ENCODE measurements at regions not wholly inside any gene's neighbourhood (a gene's known extent, or its start where the extent isn't known, plus 50 kb on each side); places are given as distances from the start of the nearest gene placed in this dataset.

DNA sequence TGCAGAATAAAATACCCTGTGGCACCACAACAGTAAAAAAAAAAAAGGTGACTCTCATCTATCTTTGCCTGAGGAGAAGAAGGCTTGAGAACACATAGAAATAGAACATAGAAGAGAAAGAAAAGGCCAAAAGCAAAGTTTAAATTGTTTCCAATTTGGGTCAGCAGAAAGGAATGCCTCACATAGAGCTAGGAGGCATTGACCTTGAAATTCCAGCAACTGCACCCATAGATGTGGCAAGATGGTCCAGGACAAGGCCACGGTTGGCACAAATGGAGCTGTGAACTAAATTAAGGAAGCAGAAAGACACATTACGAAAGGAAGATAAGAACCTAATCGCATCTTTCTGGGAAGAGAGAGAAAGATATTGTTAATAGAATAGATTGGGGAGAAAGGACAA is 588.3 kb downstream of the LMO4 start:
- DNase-seq (ENCODE audit: low read depth in 2 of 2): no peak

DNA sequence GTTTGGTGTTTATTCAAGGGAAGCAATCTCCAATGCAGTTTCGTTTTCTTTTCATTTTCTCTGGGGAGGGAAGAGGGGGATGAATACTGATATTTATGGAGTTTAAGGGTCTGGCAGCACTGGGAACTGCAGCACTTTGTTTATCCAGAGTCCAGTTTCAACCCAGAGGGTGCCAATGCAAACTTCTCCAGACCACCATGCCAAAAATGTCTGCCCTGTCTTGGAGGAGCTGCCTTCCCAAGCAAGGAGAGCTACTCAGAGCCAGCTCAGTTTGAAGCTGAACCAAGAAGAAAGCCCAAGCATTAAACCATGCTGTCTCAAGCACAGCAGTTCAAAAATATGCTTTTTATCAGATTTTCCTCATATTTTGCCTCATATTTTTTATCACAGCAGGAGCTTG is 589.7 kb downstream of the LMO4 start:
- no peak for DNase-seq (ENCODE audit: low read depth in 2 of 2)

DNA sequence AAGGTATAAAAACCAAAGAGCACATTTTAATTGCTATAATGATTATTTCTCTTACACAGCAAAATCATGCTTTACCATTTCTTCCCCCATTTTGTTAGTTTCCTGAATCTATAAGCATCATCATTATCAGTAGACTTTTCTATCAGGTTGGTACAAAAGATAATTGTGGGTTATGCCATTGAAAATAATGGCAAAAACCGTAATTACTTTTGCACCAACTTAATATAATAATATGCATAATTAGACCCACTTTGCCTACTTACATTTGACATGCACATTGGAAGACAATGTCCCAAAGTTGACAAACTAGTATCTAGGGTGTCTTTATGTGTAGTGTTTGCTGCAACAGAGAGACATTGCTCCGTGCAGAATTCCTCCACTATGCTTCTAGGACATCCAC is 594.2 kb downstream of the LMO4 start:
- DNase-seq (ENCODE audit: low read depth in 2 of 2): no peak

DNA sequence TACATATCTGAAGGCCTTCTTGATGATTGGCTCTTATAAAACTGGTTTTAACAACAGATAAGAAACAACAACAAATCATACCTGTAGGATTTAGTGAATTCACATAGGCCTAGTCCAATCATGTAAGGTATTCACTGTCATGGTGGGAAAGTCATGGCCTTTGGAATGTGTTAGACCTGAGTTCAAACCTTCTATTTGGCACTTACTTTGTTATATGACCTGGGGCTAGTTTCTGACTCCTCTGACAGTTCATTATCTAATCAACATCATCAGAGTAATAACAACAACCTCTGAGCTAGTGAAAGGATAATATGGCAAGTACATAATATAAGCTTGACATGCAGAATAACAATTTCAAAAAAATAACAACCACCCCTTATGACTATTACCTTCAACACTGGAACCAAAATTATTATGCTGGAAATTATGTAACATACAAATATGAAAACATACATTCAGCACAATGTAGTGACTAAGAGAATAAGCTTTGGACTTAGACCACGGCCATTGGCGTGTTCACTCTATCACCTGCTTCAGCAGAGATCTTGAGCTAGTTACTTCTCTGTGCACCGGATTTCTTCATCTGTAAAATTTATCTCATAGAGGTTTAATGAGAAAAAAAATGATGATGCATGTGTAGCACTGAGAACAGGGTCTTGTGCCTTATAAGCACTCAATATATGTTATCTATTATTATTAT is 597.6 kb downstream of the LMO4 start:
- DNase-seq (ENCODE audit: low read depth in 2 of 2): no peak

DNA sequence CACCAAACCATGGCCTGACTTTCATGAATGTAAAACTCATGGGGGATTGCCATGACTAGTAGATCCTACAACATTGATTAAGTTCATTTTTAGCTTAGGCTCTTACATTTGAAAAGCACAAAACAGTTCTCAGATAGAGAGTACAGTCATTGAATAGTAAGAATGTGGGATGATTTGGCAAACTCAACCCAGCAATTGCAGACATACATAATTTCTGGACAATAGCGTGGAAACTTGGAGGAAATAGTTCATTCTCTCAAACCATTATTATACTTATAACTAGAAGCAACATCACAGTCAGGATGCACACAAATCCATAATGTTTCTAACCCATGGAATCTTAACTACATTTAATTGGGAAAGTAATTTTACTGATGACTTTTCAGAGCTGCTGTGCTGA is 598.2 kb downstream of the LMO4 start:
- DNase-seq (ENCODE audit: low read depth in 2 of 2): no peak

DNA sequence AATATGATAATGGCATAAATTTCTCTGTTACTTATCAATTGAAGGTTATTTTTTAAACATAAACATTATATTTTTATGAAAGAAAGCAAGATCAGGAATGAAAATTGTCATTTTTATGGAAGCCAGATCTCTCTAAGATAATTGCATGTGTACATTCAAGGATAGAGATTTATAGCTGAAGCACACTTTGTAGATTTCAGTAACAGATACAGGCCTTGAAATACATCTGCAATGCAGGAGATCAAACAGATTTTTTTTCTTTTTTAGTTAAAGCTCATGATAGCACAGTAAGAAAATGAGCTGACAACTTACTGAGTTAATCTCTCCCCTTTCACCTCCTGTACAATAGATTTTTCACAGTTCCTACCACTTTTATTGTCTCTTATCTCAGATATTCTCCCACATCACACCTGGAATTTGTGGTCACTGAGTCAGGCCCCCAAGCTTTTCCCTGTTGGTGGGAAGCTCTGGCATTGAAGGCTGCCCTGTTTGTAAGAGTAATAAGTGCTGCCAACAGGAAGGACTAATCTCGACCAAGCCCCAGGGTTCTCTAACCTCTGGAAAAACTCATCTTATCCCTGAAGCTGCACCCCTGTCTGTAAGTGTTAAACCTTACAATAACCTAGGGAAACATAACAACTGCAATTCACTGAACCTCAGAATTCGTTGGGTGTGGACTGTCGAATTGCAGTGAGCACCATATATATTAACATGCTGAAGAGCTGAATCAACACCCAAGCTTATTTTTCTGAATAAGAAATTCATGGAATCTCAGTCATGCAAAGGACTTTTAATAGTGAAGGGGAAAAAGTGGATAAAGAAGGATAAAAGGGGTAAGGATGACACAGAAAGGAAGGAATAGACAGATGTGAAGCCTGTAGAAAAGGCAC is 599.0 kb downstream of the LMO4 start:
- no peak for DNase-seq (ENCODE audit: low read depth in 2 of 2)

DNA sequence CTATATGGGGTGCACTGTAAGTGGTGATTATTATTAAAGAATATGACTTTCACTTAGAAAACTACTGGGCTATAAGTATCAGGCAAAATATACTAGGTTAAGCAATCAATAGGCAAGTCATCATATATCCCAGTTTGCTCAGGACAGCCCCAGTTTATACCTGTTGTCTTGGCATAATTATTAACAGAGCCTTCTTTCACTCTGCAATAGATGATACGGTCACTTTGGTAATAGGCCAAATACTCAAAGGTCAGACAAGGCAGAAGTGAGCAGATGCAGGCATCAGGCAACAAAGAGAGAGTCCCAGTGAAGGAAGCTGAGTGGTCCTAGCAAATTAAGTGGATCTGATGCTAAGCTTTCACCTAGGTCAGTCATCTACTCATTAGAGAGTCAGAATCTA is 599.9 kb downstream of the LMO4 start:
- DNase-seq (ENCODE audit: low read depth in 2 of 2): no peak

DNA sequence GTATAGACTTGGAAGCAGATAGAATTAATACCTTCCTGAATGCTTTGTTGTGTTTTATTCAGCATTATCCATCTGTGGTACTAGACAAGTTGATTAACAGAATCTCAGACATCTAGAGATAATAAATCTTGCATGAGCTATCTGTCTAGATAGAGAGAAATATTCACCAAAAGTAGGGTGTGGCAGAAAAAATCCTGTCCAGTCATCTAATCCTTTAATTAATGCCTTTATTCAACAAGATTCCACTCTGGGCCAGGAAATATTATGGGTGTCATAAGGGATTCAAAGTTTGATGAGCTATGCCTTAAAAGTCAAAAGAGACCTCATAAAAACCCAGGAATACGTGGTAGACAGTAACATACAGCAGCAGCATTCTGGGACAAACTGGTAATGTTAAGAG is 601.2 kb downstream of the LMO4 start:
- no peak for DNase-seq (ENCODE audit: low read depth in 2 of 2)

DNA sequence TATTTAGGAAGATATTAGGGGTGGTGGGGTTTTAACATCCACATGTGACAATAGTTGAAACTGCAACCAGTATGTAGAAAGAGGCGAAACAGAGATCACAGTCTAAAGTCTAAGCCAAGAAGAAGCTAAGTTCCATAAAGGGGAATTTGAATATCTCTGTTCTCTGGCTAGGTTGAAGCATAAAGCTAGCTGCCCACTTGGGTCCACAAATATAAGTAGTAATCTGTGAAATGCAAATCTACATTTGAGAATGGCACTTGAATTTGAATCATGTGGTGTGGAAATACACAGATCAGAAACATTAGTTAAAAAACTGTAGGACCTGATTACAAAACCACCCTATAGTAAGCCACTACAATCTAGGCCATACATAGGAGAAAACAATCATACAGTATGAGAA is 602.1 kb downstream of the LMO4 start:
- DNase-seq (ENCODE audit: low read depth in 2 of 2): no peak

DNA sequence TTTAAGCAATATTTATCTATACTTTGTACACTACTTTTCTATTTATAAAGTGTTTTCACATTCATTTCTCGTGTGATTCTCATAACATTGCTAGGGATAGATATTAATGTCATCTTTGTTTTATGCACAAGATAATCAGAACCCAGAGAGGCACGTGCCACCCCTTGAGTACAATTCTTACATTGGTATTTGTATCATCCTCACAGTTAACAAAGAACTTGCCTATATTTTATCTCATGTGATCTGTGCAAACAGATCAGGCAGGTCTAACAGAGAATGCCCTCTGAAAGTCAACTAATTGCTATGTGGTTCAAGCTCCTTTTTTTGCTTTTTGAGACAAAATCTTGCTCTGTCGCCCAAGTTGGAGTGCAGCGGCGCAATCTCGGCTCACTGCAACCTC is 604.5 kb downstream of the LMO4 start:
- DNase-seq (ENCODE audit: low read depth in 2 of 2): no peak

DNA sequence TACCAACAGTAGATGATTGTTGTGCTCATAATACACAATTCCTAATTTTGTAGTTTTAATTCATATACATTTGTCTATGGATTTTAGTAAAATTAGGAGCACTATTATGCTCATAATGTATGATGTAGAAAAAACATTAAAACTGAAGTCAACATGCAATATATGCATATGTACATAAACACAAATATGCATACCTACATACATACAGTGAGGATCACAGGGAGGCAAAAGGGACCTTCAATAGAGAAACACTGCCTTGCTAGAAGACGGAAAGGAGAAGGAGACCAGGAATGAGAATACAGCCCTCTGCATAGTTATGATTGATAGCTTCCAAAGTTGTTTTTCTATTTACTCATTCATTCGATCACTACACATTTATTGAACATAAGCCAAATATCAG is 606.5 kb downstream of the LMO4 start:
- no peak for DNase-seq (ENCODE audit: low read depth in 2 of 2)

DNA sequence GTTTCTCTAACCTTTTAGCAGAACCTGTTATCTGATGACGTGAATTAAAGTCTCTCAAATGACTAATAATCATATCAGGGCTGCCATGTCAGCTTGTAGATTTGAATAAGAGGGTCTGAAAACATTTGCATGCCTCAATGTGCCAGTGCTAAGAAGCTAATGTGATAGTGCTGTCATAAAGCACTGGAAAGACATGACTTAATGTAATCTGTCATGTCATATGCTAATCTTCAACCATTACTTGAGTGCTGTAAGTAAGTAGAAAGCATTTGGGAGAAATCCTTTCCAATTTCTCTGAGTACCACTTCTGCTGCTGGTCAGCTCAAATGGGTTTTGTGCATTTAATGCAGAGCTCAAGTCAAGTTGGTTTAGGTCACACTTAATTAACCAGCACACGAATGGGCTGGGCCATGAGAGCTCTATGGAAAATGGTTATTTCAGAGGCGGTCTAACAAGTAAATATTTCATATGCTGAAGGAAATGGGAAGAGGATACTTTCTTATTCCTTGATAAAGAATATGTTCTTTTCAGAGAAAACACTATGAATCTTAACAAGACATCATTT is 609.2 kb downstream of the LMO4 start:
- DNase-seq (ENCODE audit: low read depth in 2 of 2): no peak

DNA sequence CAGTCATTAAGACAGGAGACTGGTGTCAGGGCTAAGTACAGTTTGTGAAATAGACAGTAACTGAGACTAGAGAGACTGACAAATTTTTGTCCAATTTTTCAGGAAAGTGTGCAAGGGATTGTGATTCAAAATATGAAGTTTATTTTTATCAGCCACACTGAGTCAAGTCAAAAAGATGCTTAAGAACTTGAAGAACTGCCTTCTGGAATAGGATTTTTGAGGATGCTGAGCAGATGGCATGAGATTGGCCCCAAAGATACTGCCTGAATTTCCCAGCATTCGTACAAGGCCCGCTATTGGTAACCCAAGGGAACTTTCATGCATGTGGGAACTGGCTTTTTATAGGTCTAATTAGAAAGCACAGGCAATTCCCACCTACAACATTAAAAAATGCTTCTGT is 610.0 kb downstream of the LMO4 start:
- no peak for DNase-seq (ENCODE audit: low read depth in 2 of 2)

DNA sequence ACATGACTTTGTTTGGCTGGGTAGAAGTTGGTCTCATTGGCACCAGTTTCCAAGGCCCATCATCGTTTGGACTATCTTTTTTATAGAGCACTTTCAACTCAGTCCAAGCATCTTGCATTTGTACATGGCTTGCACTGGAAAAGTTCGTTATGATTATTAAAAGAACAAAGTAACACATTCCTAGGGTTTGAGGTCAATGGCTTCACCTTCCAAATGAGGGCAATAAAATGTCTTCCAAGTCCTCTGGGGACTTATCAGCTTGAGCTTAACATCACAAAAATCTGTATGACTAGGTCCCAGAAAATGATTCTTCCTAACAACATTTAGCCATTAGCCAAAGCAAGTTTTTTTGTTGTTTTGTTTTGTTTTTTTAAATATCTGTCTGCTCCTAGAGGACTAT is 610.8 kb downstream of the LMO4 start:
- no peak for DNase-seq (ENCODE audit: low read depth in 2 of 2)

DNA sequence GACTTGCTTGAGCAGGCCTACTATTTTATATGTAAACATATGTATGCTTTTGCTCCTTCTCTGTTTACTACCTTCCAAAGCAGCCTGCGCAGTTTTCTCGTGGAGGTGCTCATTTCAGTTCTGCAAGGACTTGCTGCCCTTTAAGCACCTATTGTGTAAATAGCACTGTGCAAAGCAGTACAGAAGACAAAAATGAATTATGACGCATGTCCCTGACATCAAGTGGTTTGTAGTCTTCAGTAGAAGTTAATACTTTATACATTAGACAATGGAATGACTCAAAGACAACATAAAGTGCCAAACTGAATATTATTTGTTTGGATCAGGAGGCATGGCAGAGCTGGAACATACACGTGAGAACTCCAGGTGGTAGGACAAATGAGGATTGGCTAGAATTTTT is 611.7 kb downstream of the LMO4 start:
- DNase-seq (ENCODE audit: low read depth in 2 of 2): no peak

DNA sequence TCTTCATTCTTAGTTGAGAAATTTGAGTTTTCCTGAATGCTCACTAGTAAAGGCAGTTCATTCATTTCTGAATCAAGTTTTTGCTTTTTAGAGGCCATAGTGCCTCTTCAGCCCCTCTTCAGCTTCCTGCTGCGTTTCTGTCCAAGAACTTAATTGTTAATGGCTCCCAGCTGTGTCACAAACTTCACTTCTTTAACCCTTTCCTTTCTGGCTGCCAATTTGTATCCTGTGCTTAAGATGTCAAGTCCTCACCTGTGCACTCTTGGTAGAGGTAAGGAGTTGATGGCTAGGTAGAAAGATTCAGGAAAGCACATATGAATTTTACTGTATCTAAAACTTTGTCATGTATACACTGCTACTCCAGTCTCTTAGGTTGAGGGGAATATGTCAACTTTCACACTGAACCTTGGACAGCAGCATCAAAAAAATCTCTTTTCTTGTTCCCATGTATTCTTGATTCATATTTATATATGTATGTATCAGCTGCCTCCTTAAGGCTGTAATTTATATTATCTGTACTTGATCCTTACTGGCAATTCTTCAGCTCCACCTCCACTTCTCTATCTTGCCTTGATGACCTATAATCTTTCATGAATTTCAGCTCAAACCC is 612.8 kb downstream of the LMO4 start:
- DNase-seq (ENCODE audit: low read depth in 2 of 2): no peak

DNA sequence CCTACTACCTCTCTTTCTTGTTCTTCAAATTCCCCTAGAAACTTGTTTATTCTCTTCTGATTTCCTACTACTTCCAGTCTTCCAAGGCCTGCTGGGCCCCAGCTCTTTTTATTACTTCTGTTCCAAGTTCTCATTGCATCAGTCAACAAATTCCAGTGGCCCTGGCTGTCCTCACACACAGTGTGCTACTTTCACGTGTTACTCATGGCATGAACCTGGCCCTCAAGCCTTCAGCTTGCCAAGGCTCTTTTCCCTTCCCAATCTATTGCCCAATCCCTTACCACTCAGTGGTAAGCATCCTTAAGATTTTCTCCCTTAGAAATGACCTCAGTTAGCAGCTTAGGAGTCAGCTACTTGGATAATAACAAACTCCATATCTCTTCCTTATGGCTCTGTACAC is 613.5 kb downstream of the LMO4 start:
- DNase-seq (ENCODE audit: low read depth in 2 of 2): no peak

DNA sequence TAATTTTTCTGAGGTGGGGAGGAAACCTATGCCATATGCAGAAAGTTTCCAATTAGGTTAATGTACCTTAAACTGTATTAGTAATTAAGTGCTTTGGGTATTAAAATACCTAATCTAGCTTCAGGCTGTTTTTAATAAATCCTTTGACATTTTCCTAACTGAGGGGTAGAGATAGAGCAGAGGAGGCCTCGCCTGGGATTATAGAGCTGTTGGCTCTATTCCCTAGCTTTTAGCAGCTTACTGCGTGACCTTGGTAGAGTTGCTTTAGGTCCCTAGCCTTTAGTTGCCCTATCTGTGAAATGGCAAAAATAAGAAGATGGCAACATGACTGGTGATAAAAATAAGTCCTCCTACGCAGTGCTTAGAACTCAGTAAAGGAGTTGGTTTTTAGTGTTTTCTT is 621.0 kb downstream of the LMO4 start:
- DNase-seq (ENCODE audit: low read depth in 2 of 2): no peak

DNA sequence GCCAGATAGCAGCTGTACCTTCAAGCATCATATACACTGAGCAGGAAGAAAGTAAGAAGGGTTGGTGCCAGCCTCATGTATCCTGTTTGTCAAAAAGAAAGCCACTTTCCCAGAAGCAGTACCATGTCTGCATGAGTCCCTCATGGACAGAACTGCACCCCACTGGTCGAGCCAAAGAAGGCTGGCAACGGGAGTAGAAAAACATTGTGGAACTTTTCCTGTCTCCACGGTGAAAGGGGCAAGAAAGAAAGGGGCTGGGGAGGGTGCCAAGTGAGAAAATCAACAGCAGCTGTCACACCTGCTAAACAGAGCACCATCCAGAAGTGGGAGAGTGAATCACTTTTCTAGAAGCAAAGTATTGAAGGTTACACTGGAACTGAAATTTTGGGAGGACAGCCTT is 621.7 kb downstream of the LMO4 start:
- DNase-seq (ENCODE audit: low read depth in 2 of 2): no peak

DNA sequence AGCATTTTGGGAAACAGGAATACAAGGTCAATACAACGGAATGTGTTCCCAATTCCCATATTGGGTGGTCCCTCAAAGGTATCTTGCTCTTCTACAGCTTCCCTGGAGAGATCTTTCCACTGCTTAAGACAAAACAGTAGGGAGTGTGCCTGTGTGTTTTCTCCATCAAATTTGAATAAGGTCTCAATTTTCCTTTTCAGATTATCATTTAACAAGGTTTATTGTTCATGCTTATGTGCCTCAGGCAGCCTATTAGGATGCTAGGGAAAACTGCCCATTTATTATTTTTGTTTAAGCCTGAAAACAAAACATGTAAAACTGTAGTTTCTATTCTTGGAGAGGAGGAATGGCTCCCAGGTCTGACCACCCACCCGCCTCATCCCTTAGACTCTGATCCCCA is 622.7 kb downstream of the LMO4 start:
- no peak for DNase-seq (ENCODE audit: low read depth in 2 of 2)

DNA sequence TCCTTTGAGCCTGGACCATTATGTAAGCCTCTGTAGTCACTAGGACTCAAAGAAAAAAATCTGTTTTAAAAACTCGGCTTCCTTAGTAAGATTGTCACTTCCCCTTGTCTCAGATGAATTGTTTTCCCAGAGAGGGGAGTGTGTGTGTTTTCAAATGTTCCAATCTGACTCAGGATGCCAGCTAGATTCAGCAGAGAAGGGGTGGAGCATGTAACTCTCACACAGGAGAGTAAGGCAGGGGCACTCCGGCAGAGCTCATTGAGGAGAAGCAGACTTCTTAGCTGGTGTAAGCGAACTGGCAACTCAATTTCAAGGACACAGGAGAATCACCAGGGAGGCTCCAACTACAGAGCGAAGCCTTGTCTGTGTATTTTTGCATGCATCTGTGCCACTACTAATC is 623.2 kb downstream of the LMO4 start:
- DNase-seq (ENCODE audit: low read depth in 2 of 2): no peak

DNA sequence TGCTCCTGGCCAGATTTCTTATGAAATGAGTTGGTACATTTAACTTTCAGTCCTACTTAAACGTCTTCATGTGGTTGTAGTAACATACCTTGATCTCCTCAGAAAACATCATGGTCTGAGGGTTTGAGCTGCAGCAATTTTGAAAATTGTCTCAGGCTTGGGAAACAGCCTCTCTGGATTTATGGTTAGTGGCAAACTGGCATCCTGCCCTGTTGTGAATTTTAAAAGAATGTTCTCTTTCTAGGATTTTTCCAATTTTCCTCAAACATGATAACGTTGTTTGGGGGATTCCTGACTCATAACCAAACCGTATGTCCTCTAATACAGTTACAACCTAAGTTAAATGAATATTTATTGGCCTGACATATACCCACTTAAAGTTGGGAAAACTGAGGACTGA is 624.4 kb downstream of the LMO4 start:
- no peak for DNase-seq (ENCODE audit: low read depth in 2 of 2)

Data from stimulated activated CD8-positive, alpha-beta memory T cell treated with anti-CD3 and anti-CD28 coated beads, Interleukin-2, amount 100 ng/mL, for 48 hours (primary cell).